Rectal smooth muscle tissue (tissue), 1 donor: ENCODE measurements at regions not wholly inside any gene's neighbourhood (a gene's known extent, or its start where the extent isn't known, plus 50 kb on each side); places are given as distances from the start of the nearest gene placed in this dataset.
"Not testable (repeated sequence)": the region's sequence is repeated elsewhere in the genome, so short reads cannot be mapped to it uniquely, and the experiment has no call there.

Experiments used
- H3K27ac ChIP-seq: one replicate; pipeline ENCODE4 v1.7.0; 2013; ENCODE audit warnings: low read depth, low read length, inconsistent platforms
- H3K27me3 ChIP-seq: one replicate; pipeline ENCODE4 v1.7.0; 2013; ENCODE audit warnings: low read length; ENCODE audit not compliant: control insufficient read depth, insufficient read depth
- H3K36me3 ChIP-seq: one replicate; pipeline ENCODE4 v1.7.0; 2013; ENCODE audit warnings: low read length; ENCODE audit not compliant: control insufficient read depth, insufficient read depth
- H3K4me1 ChIP-seq: one replicate; pipeline ENCODE4 v1.7.0; 2013; ENCODE audit warnings: low read length; ENCODE audit not compliant: control insufficient read depth, insufficient read depth
- H3K4me3 ChIP-seq: one replicate; pipeline ENCODE4 v1.7.0; 2013; ENCODE audit warnings: low read length
- H3K9ac ChIP-seq: one replicate; pipeline ENCODE4 v1.7.0; 2013; ENCODE audit warnings: low read length

DNA sequence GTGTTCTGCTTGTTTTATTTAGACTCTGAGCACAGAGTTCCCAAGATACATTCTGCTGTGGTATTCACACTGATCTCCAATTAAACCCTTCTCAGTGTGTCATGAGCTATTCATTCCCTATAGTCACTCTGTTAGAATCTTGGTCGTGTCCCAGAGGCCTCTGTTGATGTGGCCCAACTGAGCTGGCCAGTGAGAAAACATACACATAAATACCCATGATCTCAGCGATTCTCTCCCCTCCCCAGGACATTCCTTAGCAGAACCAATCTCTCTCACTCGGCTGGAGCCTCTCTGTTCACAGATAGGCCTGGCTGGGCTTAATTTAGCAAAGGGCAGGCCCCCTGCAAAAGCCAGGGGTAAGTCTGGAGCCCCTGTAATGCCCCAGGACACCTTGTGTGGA lies 109.6 kb upstream of the NBPF9 start:
- not testable (repeated sequence) for H3K4me3 ChIP-seq, H3K27ac ChIP-seq, H3K9ac ChIP-seq, H3K27me3 ChIP-seq, H3K4me1 ChIP-seq, H3K36me3 ChIP-seq

DNA sequence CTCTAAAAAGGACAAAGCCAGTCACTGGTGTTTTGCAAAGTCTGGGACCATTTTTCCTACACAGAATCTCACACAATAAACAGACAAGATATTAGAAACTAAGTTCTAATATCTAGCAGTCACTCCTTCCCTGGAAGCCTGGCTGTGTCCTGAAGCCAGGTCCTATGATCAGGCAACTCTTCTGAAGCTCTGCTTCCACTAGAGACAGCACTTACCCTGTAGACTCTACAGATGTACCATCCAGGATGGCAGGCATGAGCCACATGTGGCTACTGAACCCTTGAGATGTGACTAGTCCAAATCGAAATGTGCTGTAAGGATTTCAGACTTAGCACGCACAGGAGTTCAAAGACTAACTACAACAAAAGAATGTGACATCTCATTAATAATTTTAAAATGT lies 110.3 kb upstream of the NBPF9 start:
- H3K27ac ChIP-seq, H3K4me1 ChIP-seq, H3K9ac ChIP-seq, H3K4me3 ChIP-seq, H3K36me3 ChIP-seq, H3K27me3 ChIP-seq: not testable (repeated sequence)

DNA sequence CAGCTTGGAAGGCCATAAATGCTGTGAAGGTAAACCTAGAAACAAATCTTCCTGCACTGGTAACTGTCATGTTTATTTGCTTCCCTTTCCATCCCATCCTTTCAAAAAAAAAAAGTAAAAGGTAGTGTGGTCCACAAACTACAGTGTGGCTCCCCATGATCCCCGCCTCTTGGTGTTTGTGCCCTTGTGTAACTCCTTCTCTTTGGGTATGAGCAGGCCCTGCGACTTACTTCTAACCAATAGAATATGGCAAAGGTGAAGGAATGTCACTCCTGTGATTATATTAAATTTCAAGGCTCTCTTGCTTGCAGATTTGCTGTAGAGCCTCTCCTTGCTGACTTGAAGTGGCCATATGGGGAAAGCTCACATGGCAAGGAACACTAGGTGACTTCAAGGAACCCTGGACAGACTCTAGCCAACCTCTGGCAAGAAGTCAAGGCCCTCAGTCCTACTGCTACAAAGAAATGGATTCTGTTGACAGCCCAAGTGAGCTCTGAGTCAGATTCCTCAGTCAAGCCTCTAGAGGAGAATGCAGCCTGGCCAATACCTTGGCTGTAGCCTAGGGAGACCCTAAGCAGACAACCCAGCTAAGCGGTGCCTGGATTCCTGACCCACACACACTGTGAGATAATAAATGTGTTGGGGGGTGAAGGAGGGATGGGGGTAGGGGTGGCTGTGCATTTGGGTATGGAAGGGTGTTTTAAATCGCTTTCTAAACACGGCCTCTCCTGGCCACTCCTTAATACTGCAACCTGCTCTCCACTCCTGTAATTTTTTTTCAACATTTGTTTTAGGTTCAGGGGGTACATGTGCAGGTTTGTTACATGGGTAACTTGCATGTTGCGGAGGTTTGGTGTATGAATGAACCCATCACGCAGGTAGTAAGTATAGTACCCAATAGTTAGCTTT lies 115.0 kb upstream of the NBPF9 start:
- not testable (repeated sequence) for H3K9ac ChIP-seq, H3K36me3 ChIP-seq, H3K27me3 ChIP-seq, H3K4me3 ChIP-seq, H3K27ac ChIP-seq, H3K4me1 ChIP-seq

DNA sequence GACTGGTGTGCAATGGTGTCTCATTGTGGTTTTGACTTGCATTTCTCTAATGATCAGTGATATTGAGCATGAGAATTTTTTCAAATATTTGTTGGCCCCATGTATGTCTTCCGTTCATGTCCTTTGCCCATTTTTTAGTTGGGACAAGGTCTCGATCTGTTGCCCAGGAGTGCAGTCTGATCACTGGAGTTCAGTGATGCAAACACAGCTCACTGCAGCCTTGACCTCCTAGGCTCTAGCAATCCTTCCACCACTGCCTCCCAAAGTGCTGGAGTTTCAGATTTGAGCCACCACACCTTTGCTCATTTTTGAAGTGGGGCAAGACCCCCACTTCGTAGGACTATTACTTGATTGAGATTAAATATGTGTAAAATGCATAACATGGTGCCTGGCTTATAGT lies 116.2 kb upstream of the NBPF9 start:
- not testable (repeated sequence) for H3K9ac ChIP-seq, H3K27me3 ChIP-seq, H3K27ac ChIP-seq, H3K4me3 ChIP-seq, H3K36me3 ChIP-seq, H3K4me1 ChIP-seq

DNA sequence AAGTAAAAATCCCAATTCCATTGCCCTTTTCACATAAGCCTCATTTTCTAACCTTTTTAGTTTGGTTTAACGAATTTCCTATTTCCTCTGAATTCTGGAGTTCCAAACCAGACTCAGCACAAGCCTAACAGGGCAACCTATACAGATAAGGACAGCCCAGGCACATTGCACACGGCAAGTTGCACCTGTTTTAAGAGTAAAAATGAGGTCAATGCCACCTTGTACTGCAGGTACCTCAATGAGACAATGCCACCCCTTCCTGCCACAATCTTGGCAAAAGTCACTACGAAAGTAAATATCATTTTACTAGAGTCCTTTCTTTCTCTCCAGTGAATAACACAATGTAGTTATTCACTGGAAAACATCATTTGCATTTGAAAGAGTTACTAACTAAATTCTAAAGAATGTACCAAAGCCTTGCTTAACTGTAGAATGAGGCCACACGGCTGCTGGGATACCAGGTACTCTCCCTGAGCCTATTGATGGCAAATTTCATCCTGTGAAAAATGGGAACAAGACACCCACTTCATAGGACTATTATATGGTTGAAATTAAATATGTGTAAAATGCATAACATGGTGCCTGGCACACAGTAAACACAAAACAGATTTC lies 117.2 kb upstream of the NBPF9 start:
- H3K4me3 ChIP-seq, H3K36me3 ChIP-seq, H3K9ac ChIP-seq, H3K27me3 ChIP-seq, H3K4me1 ChIP-seq, H3K27ac ChIP-seq: not testable (repeated sequence)

DNA sequence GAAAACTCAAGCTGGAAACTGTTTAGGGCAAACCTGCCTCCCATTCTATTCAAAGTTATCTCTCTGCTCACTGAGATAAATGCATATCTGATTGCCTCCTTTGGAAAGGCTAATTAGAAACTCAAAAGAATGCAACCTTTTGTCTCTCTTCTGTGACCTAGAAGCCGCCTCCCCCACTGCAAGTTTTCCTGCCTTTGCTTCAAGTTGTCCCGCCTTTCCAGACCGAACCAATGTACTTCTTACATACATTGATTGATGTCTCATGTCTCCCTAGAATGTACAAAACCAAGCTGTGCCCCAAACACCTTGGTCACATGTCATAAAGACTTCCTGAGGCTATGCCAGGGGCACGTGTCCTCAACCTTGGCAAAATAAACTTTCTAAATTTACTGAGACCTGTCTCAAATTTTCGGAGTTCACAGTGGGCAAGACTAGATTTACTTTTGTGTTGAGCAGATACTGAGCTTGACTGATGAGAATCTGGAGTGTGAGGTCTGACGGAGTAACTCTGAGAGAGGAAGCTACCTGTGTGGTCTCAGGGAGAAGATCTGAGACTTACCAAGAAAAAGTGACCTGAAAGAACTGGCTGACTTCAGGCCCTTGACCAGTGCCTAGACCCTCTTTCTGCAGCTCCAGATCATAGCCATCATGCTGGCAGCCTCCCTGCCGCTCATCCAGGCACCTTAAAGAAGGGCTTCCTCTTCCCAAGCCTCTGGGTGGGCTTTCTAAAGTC lies 124.7 kb upstream of the NBPF9 start:
- H3K36me3 ChIP-seq, H3K27ac ChIP-seq, H3K9ac ChIP-seq: not testable (repeated sequence)

DNA sequence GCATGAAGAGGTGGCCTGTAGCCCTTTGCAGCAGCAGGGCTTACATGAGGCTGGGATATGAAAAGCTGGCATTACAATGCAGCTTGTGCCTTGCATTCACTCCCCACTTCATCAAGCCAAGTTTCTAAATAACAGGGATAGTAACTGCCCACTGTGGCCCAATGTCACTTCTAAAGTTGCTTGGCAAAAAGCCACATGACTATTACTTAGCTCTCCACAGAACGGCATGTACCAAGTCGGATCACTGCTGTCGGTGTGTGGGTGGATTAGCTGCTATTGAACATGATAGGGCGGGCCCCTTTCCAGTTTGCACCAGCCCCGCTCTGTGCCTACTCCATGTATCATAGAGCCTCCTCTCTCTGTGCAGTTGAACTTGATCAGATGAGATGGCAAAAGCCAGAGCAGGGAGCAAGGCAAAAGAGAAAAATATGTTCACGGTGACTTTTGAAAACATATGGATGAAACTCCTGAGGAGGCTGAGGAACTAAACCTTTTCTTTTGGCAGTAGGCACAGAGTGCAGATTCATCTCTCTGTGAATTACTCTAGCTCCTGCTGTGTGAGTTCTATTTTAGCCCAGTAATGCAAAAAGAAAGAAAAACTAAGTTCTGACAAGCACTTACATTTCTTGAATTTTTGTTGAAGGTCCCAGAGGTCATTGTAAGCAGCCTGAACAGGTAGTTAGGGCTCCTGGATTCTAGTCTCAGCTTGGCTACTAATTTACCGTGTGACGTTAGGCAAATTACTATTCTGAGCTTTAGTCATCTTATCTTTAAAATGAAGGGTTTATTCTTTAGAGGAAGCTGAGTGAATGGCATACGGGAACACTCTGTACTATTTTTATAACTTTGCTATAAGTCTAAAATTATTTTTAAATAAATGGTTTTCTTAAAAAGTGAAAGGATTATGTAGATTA lies 125.6 kb upstream of the NBPF9 start:
- H3K4me1 ChIP-seq, H3K27me3 ChIP-seq, H3K36me3 ChIP-seq, H3K9ac ChIP-seq, H3K4me3 ChIP-seq, H3K27ac ChIP-seq: not testable (repeated sequence)

More for the DNA sequence above, 124.7 kb upstream of the NBPF9 start:
- not testable (repeated sequence) for H3K27me3 ChIP-seq, H3K4me3 ChIP-seq, H3K4me1 ChIP-seq

DNA sequence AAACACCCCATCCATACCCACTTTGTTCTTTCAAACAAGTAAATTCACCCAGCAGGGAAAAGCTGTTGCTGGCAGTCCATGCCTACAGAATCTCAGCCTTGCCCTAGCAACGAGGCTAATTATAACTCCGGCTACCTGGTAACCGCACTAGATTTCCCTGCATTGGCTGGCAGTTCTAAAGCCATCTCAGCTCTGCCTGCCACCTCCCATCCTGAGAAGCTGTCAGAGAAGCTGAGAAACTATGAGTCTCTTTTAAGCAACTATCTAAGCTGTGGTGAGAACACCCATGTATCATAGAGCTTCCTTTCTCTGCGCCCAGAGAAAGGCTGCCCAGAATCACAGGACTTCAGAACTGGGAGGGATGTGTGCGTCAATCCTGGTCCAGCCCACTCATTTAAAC lies 126.5 kb upstream of the NBPF9 start:
- not testable (repeated sequence) for H3K4me1 ChIP-seq, H3K27ac ChIP-seq, H3K4me3 ChIP-seq, H3K36me3 ChIP-seq, H3K9ac ChIP-seq, H3K27me3 ChIP-seq

DNA sequence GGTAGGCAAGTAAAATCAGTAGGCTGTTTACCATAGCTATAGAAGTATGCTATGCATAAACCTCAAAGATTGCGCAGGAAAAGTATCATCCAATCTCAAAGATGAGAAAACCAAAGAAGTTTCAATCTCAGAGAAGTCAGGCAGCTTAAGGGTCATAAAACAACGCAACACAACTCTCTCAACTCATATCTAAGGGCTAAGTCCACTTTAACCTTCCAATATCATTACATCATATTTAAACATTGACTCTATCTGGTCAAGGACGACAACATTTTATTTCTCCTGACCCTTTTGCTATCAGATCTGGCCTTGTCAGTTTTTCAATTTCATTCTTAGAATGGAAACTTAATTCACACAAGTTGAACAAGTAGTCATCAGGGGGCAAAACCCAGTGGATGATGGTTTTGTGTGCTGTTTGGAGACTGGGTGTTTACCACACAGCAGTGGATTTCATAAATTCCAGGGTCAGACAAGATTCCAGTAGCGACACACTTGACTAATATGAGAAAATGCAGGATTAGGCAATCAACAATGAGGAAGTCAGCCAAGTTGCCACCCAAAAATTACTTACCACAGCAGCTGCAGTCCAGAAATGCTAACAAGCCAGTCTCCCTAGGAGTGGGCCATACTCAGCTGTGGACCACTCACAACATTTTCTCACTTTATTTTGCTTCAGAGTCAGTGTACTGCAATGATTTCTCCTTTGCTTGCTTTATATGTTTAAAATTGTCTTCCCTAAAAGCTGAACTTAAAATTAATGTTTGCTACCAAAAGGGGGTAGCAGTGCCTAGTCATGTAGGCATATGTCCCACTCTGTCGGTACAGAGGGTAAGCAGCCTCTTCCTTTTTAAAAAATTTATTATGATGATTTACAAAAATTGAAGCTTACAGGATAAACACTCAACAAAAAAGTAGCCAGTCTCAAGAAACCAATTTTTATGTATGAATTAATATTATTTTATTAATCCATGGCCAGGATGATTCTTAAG lies 131.9 kb upstream of the NBPF9 start:
- not testable (repeated sequence) for H3K9ac ChIP-seq, H3K36me3 ChIP-seq, H3K27me3 ChIP-seq, H3K27ac ChIP-seq, H3K4me3 ChIP-seq, H3K4me1 ChIP-seq

DNA sequence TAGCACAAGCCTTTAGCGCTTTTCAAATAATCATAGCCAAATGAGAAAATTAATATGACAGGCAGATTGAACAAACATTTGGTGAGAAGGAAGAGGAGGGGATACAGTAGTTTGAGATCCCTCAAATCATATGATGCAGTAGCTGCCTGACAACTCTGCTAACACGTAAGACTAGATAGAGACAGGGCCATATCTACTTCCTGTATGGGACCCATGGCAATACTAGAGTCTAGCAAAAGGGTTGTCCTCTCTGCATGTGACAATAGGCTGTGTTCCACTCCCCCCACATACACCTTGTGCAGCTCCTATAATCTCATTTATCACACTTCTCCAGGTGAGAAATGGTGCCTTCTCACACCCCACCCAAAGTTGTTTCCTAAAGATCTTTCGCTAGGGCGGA lies 134.2 kb upstream of the NBPF9 start:
- not testable (repeated sequence) for H3K9ac ChIP-seq, H3K27ac ChIP-seq, H3K27me3 ChIP-seq, H3K4me1 ChIP-seq, H3K4me3 ChIP-seq, H3K36me3 ChIP-seq

DNA sequence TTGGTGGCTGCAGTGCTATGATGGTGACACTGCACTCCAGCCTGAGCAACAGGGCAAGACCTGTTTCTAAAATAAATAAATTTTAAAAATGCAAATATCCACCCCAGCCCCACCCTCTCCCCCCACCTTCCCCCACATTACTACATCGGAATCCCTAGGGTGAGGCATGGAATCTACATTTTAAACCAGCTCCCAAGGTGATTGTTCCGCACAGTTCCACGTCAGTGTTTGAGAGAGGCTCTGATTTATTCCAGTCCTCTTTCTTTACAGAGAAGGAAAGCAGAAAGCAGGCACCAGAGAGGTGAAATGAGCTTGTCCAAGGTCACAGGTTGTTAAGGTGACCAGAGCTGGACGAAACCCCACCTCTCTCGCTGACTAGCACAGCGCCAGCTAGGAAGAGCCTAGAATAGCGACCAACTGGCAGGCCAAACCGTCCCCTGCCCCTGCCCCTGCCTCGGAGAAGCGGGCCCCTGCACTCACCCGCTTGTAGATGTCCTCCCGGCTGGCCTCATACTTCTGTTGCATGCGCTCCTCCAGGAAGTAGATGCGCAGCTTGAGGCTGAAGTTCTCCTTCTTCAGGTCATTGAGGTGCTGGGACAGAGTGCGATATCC lies 136.7 kb upstream of the NBPF9 start:
- not testable (repeated sequence) for H3K36me3 ChIP-seq, H3K9ac ChIP-seq, H3K4me1 ChIP-seq, H3K27ac ChIP-seq, H3K27me3 ChIP-seq, H3K4me3 ChIP-seq
